ENCODE measurements at regions not wholly inside any gene's neighbourhood (a gene's known extent, or its start where the extent isn't known, plus 50 kb on each side); places are given as distances from the start of the nearest gene placed in this dataset.
"Not testable (repeated sequence)": the region's sequence is repeated elsewhere in the genome, so short reads cannot be mapped to it uniquely, and the experiment has no call there.

DNA sequence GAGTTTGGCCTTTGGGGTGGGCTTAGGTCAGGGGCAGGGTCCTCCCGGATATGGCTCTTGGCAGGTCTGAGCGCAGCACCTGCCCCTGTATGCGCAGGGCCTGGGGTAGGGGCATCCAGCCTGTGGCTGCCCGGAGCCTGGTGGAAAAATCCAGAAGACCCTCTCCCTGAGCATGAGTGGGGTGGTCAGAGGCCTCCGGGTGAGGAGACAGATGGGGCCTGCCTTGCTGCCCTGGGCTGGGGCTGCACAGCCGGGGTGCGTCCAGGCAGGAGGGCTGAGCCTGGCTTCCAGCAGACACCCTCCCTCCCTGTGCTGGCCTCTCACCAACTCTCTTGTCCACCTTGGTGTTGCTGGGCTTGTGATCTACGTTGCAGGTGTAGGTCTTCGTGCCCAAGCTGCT lies 99.1 kb downstream of the TMEM121 start:
- not testable (repeated sequence) for DNase-seq (ENCODE audit: low spot score)
- H3K27ac ChIP-seq (ENCODE audit: low read depth in 1 of 2, low read length in 2 of 2), result peak overlapping the region in 1 of 2 donors; percentile 7
- WGBS, result 64% methylated on average over 9 of the region's 9 CpGs

GRCh38 chr14:105626111-105626510 lies 99.7 kb downstream of the TMEM121 start:
- H3K4me1 ChIP-seq (ENCODE audit: control insufficient read depth in 4 of 4, insufficient read depth in 4 of 4, low read length in 3 of 4), result peaks cover 11 to 30% (median 20%) of the 10 kb centered on the region in 4 donors
- H3K9ac ChIP-seq (ENCODE audit: low read depth in 1 of 2, low read length in 2 of 2); H3K4me3 ChIP-seq (ENCODE audit: low read depth in 1 of 3, low read length in 3 of 3); DNase-seq (ENCODE audit: low spot score); H3K36me3 ChIP-seq (ENCODE audit: control insufficient read depth in 4 of 4, insufficient read depth in 3 of 4, low read depth in 1 of 4, low read length in 3 of 4); H3K27ac ChIP-seq (ENCODE audit: low read depth in 1 of 2, low read length in 2 of 2); H3K27me3 ChIP-seq (ENCODE audit: control insufficient read depth in 4 of 4, insufficient read depth in 4 of 4, low read length in 3 of 4); H3K9me3 ChIP-seq (ENCODE audit: control insufficient read depth in 4 of 4, low read length in 3 of 4): not testable (repeated sequence)
- 35% methylated on average over 12 of the region's 15 CpGs for WGBS

More for the DNA sequence above, 99.1 kb downstream of the TMEM121 start:
- H3K9ac ChIP-seq (ENCODE audit: low read depth in 1 of 2, low read length in 2 of 2); H3K27me3 ChIP-seq (ENCODE audit: control insufficient read depth in 4 of 4, insufficient read depth in 4 of 4, low read length in 3 of 4); H3K36me3 ChIP-seq (ENCODE audit: control insufficient read depth in 4 of 4, insufficient read depth in 3 of 4, low read depth in 1 of 4, low read length in 3 of 4); H3K4me3 ChIP-seq (ENCODE audit: low read depth in 1 of 3, low read length in 3 of 3); H3K9me3 ChIP-seq (ENCODE audit: control insufficient read depth in 4 of 4, low read length in 3 of 4): not testable (repeated sequence)
- H3K4me1 ChIP-seq (ENCODE audit: control insufficient read depth in 4 of 4, insufficient read depth in 4 of 4, low read length in 3 of 4), result peaks cover 11 to 30% (median 20%) of the 10 kb centered on the region in 4 donors

- H3K9me3 ChIP-seq (ENCODE audit: control insufficient read depth in 4 of 4, low read length in 3 of 4); DNase-seq (ENCODE audit: low spot score); H3K4me3 ChIP-seq (ENCODE audit: low read depth in 1 of 3, low read length in 3 of 3); H3K9ac ChIP-seq (ENCODE audit: low read depth in 1 of 2, low read length in 2 of 2); H3K27me3 ChIP-seq (ENCODE audit: control insufficient read depth in 4 of 4, insufficient read depth in 4 of 4, low read length in 3 of 4); H3K36me3 ChIP-seq (ENCODE audit: control insufficient read depth in 4 of 4, insufficient read depth in 3 of 4, low read depth in 1 of 4, low read length in 3 of 4); H3K27ac ChIP-seq (ENCODE audit: low read depth in 1 of 2, low read length in 2 of 2): not testable (repeated sequence)
- WGBS, result no CpG with 5 or more reads among the region's 5 CpGs
- peaks cover 8 to 26% (median 16%) of the 10 kb centered on the region in 4 donors for H3K4me1 ChIP-seq (ENCODE audit: control insufficient read depth in 4 of 4, insufficient read depth in 4 of 4, low read length in 3 of 4)
These were observed 100.3 kb downstream of the TMEM121 start for GRCh38 chr14:105626651-105627050.

DNA sequence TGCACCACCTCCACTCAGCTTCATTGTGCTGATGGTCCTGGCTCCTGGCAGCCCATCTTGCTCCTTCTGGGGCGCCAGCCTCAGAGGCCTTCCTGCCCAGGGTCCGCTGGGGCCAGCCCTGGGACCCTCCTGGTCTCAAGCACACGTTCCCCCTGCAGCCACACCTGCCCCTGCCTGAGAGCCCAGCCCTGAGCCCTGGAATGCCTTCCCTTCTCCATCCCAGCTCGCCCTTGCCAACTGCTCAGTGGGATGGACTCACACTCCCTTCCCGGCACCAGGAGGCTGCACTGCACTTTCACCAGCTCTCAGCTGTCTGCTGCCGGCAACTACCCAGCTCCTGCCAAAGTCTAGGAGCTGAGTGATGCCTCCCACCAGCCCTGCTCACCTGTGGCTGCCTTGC lies 100.9 kb downstream of the TMEM121 start:
- not testable (repeated sequence) for H3K4me3 ChIP-seq (ENCODE audit: low read depth in 1 of 3, low read length in 3 of 3); H3K27me3 ChIP-seq (ENCODE audit: control insufficient read depth in 4 of 4, insufficient read depth in 4 of 4, low read length in 3 of 4); DNase-seq (ENCODE audit: low spot score); H3K36me3 ChIP-seq (ENCODE audit: control insufficient read depth in 4 of 4, insufficient read depth in 3 of 4, low read depth in 1 of 4, low read length in 3 of 4); H3K9ac ChIP-seq (ENCODE audit: low read depth in 1 of 2, low read length in 2 of 2); H3K9me3 ChIP-seq (ENCODE audit: control insufficient read depth in 4 of 4, low read length in 3 of 4); H3K27ac ChIP-seq (ENCODE audit: low read depth in 1 of 2, low read length in 2 of 2)
- H3K4me1 ChIP-seq (ENCODE audit: control insufficient read depth in 4 of 4, insufficient read depth in 4 of 4, low read length in 3 of 4), result peaks cover 2 to 25% (median 15%) of the 10 kb centered on the region in 4 donors
- WGBS, result 49% methylated on average over 6 of the region's 6 CpGs

GRCh38 chr14:105627701-105628100 lies 101.3 kb downstream of the TMEM121 start:
- H3K36me3 ChIP-seq (ENCODE audit: control insufficient read depth in 4 of 4, insufficient read depth in 3 of 4, low read depth in 1 of 4, low read length in 3 of 4), result no peaks in the 10 kb centered on the region
- no peak overlapping the region for H3K27ac ChIP-seq (ENCODE audit: low read depth in 1 of 2, low read length in 2 of 2)
- H3K4me1 ChIP-seq (ENCODE audit: control insufficient read depth in 4 of 4, insufficient read depth in 4 of 4, low read length in 3 of 4), result peaks cover 0 to 24% (median 14%) of the 10 kb centered on the region in 4 donors
- no peak overlapping the region for H3K4me3 ChIP-seq (ENCODE audit: low read depth in 1 of 3, low read length in 3 of 3)
- TF ChIP-seq GABPA (IDR thresholded peaks at IDR 0.05 in 1 of 2, conservative IDR thresholded peaks at IDR 0.05 in 1 of 2) (no peak), JUND (IDR thresholded peaks at IDR 0.05) (no peak), NR2F2 (IDR thresholded peaks at IDR 0.05) (no peak), EGR1 (IDR thresholded peaks at IDR 0.05; ENCODE audit: low read depth in 2 of 2) (no peak)
- TF ChIP-seq, protein P1, sequence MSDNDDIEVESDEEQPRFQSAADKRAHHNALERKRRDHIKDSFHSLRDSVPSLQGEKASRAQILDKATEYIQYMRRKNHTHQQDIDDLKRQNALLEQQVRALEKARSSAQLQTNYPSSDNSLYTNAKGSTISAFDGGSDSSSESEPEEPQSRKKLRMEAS (IDR thresholded peaks at IDR 0.05), result no peak
- H3K27me3 ChIP-seq (ENCODE audit: control insufficient read depth in 4 of 4, insufficient read depth in 4 of 4, low read length in 3 of 4), result no peaks in the 10 kb centered on the region
- H3K9ac ChIP-seq (ENCODE audit: low read depth in 1 of 2, low read length in 2 of 2), result no peak overlapping the region
- no peak for DNase-seq (ENCODE audit: low spot score)
- no peaks in the 10 kb centered on the region for H3K9me3 ChIP-seq (ENCODE audit: control insufficient read depth in 4 of 4, low read length in 3 of 4)
- WGBS, result 54% methylated on average over 9 of the region's 10 CpGs

- H3K36me3 ChIP-seq (ENCODE audit: control insufficient read depth in 4 of 4, insufficient read depth in 3 of 4, low read depth in 1 of 4, low read length in 3 of 4); H3K27ac ChIP-seq (ENCODE audit: low read depth in 1 of 2, low read length in 2 of 2); H3K27me3 ChIP-seq (ENCODE audit: control insufficient read depth in 4 of 4, insufficient read depth in 4 of 4, low read length in 3 of 4); H3K9ac ChIP-seq (ENCODE audit: low read depth in 1 of 2, low read length in 2 of 2); DNase-seq (ENCODE audit: low spot score); H3K4me3 ChIP-seq (ENCODE audit: low read depth in 1 of 3, low read length in 3 of 3); H3K9me3 ChIP-seq (ENCODE audit: control insufficient read depth in 4 of 4, low read length in 3 of 4): not testable (repeated sequence)
- peaks cover 2 to 26% (median 15%) of the 10 kb centered on the region in 4 donors for H3K4me1 ChIP-seq (ENCODE audit: control insufficient read depth in 4 of 4, insufficient read depth in 4 of 4, low read length in 3 of 4)
- 70% methylated on average over 4 of the region's 4 CpGs for WGBS
These were observed 101.7 kb downstream of the TMEM121 start for GRCh38 chr14:105628126-105628525.

DNA sequence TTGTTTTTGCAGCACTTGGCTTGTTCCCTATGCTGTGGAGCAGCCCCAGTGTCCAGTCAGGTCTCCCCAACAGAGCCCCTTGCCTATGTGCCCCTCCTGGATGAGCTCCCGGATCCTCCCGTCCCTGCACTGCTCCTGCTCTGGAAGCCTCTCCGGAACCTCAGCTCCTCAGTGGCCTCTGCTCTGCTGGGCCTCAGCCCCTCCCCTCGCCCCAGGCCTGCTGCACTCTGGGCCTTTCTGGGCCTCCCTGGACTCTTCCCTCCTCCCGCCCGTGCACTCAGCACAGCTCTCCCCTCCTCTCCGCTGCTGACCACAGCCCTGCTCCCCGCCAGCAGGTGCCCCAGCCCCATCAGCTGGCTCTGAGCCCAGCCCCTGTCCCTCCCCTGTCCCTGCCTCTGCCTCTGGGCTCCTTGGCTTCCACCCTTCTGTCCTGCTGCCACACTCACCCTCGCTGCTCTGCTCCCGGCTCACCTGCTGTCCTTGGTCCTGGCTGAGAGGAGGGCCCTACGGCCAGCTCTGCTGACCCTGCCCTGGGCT lies 102.2 kb downstream of the TMEM121 start:
- H3K27ac ChIP-seq (ENCODE audit: low read depth in 1 of 2, low read length in 2 of 2); DNase-seq (ENCODE audit: low spot score); H3K9me3 ChIP-seq (ENCODE audit: control insufficient read depth in 4 of 4, low read length in 3 of 4); H3K9ac ChIP-seq (ENCODE audit: low read depth in 1 of 2, low read length in 2 of 2); H3K36me3 ChIP-seq (ENCODE audit: control insufficient read depth in 4 of 4, insufficient read depth in 3 of 4, low read depth in 1 of 4, low read length in 3 of 4); H3K4me3 ChIP-seq (ENCODE audit: low read depth in 1 of 3, low read length in 3 of 3); H3K27me3 ChIP-seq (ENCODE audit: control insufficient read depth in 4 of 4, insufficient read depth in 4 of 4, low read length in 3 of 4): not testable (repeated sequence)
- H3K4me1 ChIP-seq (ENCODE audit: control insufficient read depth in 4 of 4, insufficient read depth in 4 of 4, low read length in 3 of 4), result peaks cover 2 to 26% (median 15%) of the 10 kb centered on the region in 4 donors
- WGBS, result 68% methylated on average over 10 of the region's 11 CpGs
